Natural killer cell (primary cell): ENCODE measurements at regions not wholly inside any gene's neighbourhood (a gene's known extent, or its start where the extent isn't known, plus 50 kb on each side); places are given as distances from the start of the nearest gene placed in this dataset.

Source experiments
- ATAC-seq, 3 donors: fragments of 150-1000 bp in 2 of 3; fragments of 200-7000 bp in 1 of 3; cut with Tn5 transposase; 1 replicate in 1 of 3; 2 replicates in 2 of 3; pipeline ENCODE4 v1.10.0; 2021; ENCODE audit warnings: mild to moderate bottlenecking in 2 of 3, moderate library complexity in 2 of 3
- DNase-seq, 2 donors: peaks; one replicate each; pipeline versions ENCODE4 v3.0.0 to v3.0.0-alpha.2; 2013 to 2021; ENCODE audit warnings: mixed read lengths in 1 of 2
- H3K27ac ChIP-seq: one replicate; pipeline ENCODE4 v1.5.1; 2013; ENCODE audit warnings: mild to moderate bottlenecking, low read length
- H3K27me3 ChIP-seq: one replicate; pipeline ENCODE4 v1.6.1; 2013; ENCODE audit warnings: low read length; ENCODE audit not compliant: control insufficient read depth, insufficient read depth
- H3K36me3 ChIP-seq: one replicate; pipeline ENCODE4 v1.6.1; 2013; ENCODE audit warnings: low read length; ENCODE audit not compliant: control insufficient read depth, insufficient read depth
- H3K4me1 ChIP-seq: one replicate; pipeline ENCODE4 v1.6.1; 2013; ENCODE audit warnings: low read length; ENCODE audit not compliant: control insufficient read depth, insufficient read depth
- H3K4me3 ChIP-seq: one replicate; pipeline ENCODE4 v1.5.1; 2013; ENCODE audit warnings: low read length
- H3K9me3 ChIP-seq: one replicate; pipeline ENCODE4 v1.6.1; 2013; ENCODE audit warnings: low read length; ENCODE audit not compliant: control insufficient read depth, insufficient read depth
- H3K27ac Mint-ChIP-seq, 2 donors: one replicate each; pipeline ENCODE4 v1.8.0; 2022; ENCODE audit warnings: mild to moderate bottlenecking in 2 of 2, mixed read lengths in 2 of 2, moderate library complexity in 1 of 2
- H3K27me3 Mint-ChIP-seq, 2 donors: one replicate each; pipeline ENCODE4 v1.8.0; 2022; ENCODE audit warnings: low read depth in 2 of 2, mixed read lengths in 2 of 2
- H3K36me3 Mint-ChIP-seq: one replicate; pipeline ENCODE4 v1.8.0; 2022; ENCODE audit warnings: mixed read lengths
- H3K4me1 Mint-ChIP-seq, 2 donors: one replicate each; pipeline ENCODE4 v1.8.0; 2022; ENCODE audit warnings: mixed read lengths in 2 of 2
- H3K4me3 Mint-ChIP-seq: one replicate; pipeline ENCODE4 v1.8.0; 2022; ENCODE audit warnings: mild to moderate bottlenecking, moderate library complexity, mixed read lengths
- H3K9me3 Mint-ChIP-seq, 2 donors: one replicate each; pipeline ENCODE4 v1.8.0; 2022; ENCODE audit warnings: mixed read lengths in 2 of 2
- CTCF ChIP-seq: fragments of 200-600 bp; IDR thresholded peaks from one replicate; pipeline ENCODE4 v1.8.0; 2022; ENCODE audit warnings: antibody characterized with exemption
- WGBS: methylation state at CpG from one replicate; pipeline ENCODE4 v1.1.7; 2013; ENCODE audit warnings: missing lambda C conversion rate; ENCODE audit not compliant: insufficient coverage; 5-methylcytosine and 5-hydroxymethylcytosine counted together
- intact Hi-C: fragments of 100-400 bp; cut with micrococcal nuclease; formaldehyde crosslinking; loops from one replicate; pipeline ENCODE4 v1.14.2; 2022

- no peaks in the 10 kb centered on the region for H3K9me3 Mint-ChIP-seq
- H3K36me3 Mint-ChIP-seq: no peaks in the 10 kb centered on the region
- no peak overlapping the region for H3K27ac Mint-ChIP-seq
Observed at GRCh38 chr20:18983796-18984195, 170.2 kb downstream of the SCP2D1 start.

GRCh38 chr20:18984238-18985200 is 170.9 kb downstream of the SCP2D1 start:
- no peaks in the 10 kb centered on the region for H3K27me3 ChIP-seq
- DNase-seq (no peak), ATAC-seq (no peak)
- peaks cover 6 to 7% of the 10 kb centered on the region in 2 donors for H3K27me3 Mint-ChIP-seq
- no peaks in the 10 kb centered on the region for H3K36me3 Mint-ChIP-seq
- H3K4me1 Mint-ChIP-seq: no peaks in the 10 kb centered on the region
- no peaks in the 10 kb centered on the region for H3K36me3 ChIP-seq
- H3K9me3 Mint-ChIP-seq: no peaks in the 10 kb centered on the region
- 88% methylated on average over 13 of the region's 13 CpGs for WGBS
- intact Hi-C loops: no loop called here
- H3K4me3 Mint-ChIP-seq: no peak overlapping the region
- no peak for TF ChIP-seq CTCF
- no peak overlapping the region for H3K27ac Mint-ChIP-seq
- H3K9me3 ChIP-seq: no peaks in the 10 kb centered on the region
- no peak overlapping the region for H3K4me3 ChIP-seq
- H3K27ac ChIP-seq: no peak overlapping the region
- H3K4me1 ChIP-seq: no peaks in the 10 kb centered on the region

More at GRCh38 chr20:18983796-18984195, 170.2 kb downstream of the SCP2D1 start:
- Histone ChIP-seq H3K4me3 (no peak overlapping the region), H3K27ac (no peak overlapping the region), H3K27me3 (no peaks in the 10 kb centered on the region), H3K9me3 (no peaks in the 10 kb centered on the region), H3K4me1 (no peaks in the 10 kb centered on the region), H3K36me3 (no peaks in the 10 kb centered on the region)
- WGBS: 95% methylated on average over 5 of the region's 5 CpGs
- DNase-seq: no peak
- no peak for ATAC-seq
- intact Hi-C loops: no loop called here
- no peak for TF ChIP-seq CTCF
- H3K27me3 Mint-ChIP-seq: peaks cover 6 to 7% of the 10 kb centered on the region in 2 donors
- no peaks in the 10 kb centered on the region for H3K4me1 Mint-ChIP-seq
- H3K4me3 Mint-ChIP-seq: no peak overlapping the region

GRCh38 chr20:18985551-18985950 is 172.0 kb downstream of the SCP2D1 start:
- ATAC-seq (no peak), DNase-seq (no peak)
- intact Hi-C loops: no loop called here

More at GRCh38 chr20:18985551-18985950, 172.0 kb downstream of the SCP2D1 start:
- TF ChIP-seq CTCF: no peak
- no peaks in the 10 kb centered on the region for H3K9me3 Mint-ChIP-seq
- Histone ChIP-seq H3K27ac (no peak overlapping the region), H3K27me3 (no peaks in the 10 kb centered on the region), H3K4me1 (no peaks in the 10 kb centered on the region), H3K4me3 (no peak overlapping the region), H3K9me3 (no peaks in the 10 kb centered on the region), H3K36me3 (no peaks in the 10 kb centered on the region)
- peaks cover 6 to 7% of the 10 kb centered on the region in 2 donors for H3K27me3 Mint-ChIP-seq
- no peak overlapping the region for H3K27ac Mint-ChIP-seq
- 82% methylated on average over 5 of the region's 5 CpGs for WGBS
- no peaks in the 10 kb centered on the region for H3K36me3 Mint-ChIP-seq
- H3K4me3 Mint-ChIP-seq: no peak overlapping the region
- no peaks in the 10 kb centered on the region for H3K4me1 Mint-ChIP-seq
